Fibroblast of the aortic adventitia (primary cell): ENCODE measurements at regions not wholly inside any gene's neighbourhood (a gene's known extent, or its start where the extent isn't known, plus 50 kb on each side); places are given as distances from the start of the nearest gene placed in this dataset. TPM values are rescaled to one million over a fixed set of nuclear protein-coding genes. Genes with fewer than 3 reads are reported as not detected.

ENCODE experiments used
- DNase-seq: peaks from one replicate; pipeline ENCODE4 v3.0.0-alpha.2; 2010; ENCODE audit warnings: low read depth
- H3K4me3 ChIP-seq: 2 replicates; pipeline ENCODE4 v1.5.1; 2011; ENCODE audit warnings: low read depth, mild to moderate bottlenecking, control low read depth, low read length, moderate library complexity
- CTCF ChIP-seq: IDR thresholded peaks from 2 replicates; pipeline ENCODE4 v1.5.1; 2011; ENCODE audit warnings: mild to moderate bottlenecking, low read length, control low read depth, inconsistent platforms; ENCODE audit not compliant: insufficient read depth
- small RNA-seq: library from RNA; depleted of rRNA; stranded (forward); fragments of <200 nt; gene quantifications from one replicate; pipeline ENCODE3, GENCODE V24; 2012

GRCh38 chrX:3403748-3404147, 57.3 kb upstream of the MXRA5 start:
- no peak for DNase-seq
- H3K4me3 ChIP-seq = no peak overlapping the region
- TF ChIP-seq CTCF = no peak

Small RNAs in the stretch of these regions (small RNA-seq; reads per million reads assigned to genes)
- gene SNORA48B = not detected
